KMS-11 (cell line): ENCODE measurements at regions not wholly inside any gene's neighbourhood (a gene's known extent, or its start where the extent isn't known, plus 50 kb on each side); places are given as distances from the start of the nearest gene placed in this dataset.

Source experiments
- H2AFZ ChIP-seq: fragments of 200-600 bp; sonication (generic); 2 replicates; pipeline ENCODE4 v1.6.1; 2016; ENCODE audit warnings: antibody characterized with exemption, mixed run types, low read depth
- H3K27ac ChIP-seq: fragments of 200-600 bp; sonication (generic); 2 replicates; pipeline ENCODE4 v1.6.1; 2016; ENCODE audit warnings: mild to moderate bottlenecking, mixed run types
- H3K27me3 ChIP-seq: fragments of 200-600 bp; sonication (generic); 2 replicates; pipeline ENCODE4 v1.6.1; 2017; ENCODE audit warnings: mild to moderate bottlenecking, low read depth, mixed run types, moderate library complexity; ENCODE audit not compliant: insufficient read depth
- H3K36me3 ChIP-seq: fragments of 200-600 bp; sonication (generic); 2 replicates; pipeline ENCODE4 v1.6.1; 2017; ENCODE audit warnings: mild to moderate bottlenecking, mixed run types; ENCODE audit not compliant: insufficient read depth
- H3K4me1 ChIP-seq: fragments of 200-600 bp; sonication (generic); 2 replicates; pipeline ENCODE4 v1.6.1; 2016; ENCODE audit warnings: mild to moderate bottlenecking, low read depth, mixed run types; ENCODE audit not compliant: poor library complexity, severe bottlenecking
- H3K4me2 ChIP-seq: fragments of 200-600 bp; sonication (generic); 2 replicates; pipeline ENCODE4 v1.7.0; 2016; ENCODE audit warnings: mild to moderate bottlenecking, mixed run types
- H3K4me3 ChIP-seq: fragments of 200-600 bp; sonication (generic); IDR thresholded peaks from 2 replicates; pipeline ENCODE4 v1.6.1; 2017; ENCODE audit warnings: low read depth, low read length, mixed read lengths; ENCODE audit not compliant: insufficient read depth
- H3K79me2 ChIP-seq: fragments of 200-600 bp; sonication (generic); 2 replicates; pipeline ENCODE4 v1.6.1; 2016; ENCODE audit warnings: low read depth, mixed run types; ENCODE audit not compliant: insufficient read depth
- H3K9ac ChIP-seq: fragments of 200-600 bp; sonication (generic); 2 replicates; pipeline ENCODE4 v1.6.1; 2016; ENCODE audit warnings: mild to moderate bottlenecking, mixed run types
- H4K20me1 ChIP-seq: fragments of 200-600 bp; sonication (generic); 2 replicates; pipeline ENCODE4 v1.6.1; 2016; ENCODE audit warnings: mild to moderate bottlenecking, mixed run types; ENCODE audit not compliant: insufficient read depth
- CTCF ChIP-seq: fragments of 200-600 bp; sonication (generic); conservative IDR thresholded peaks from 2 replicates; pipeline ENCODE4 v1.6.1; 2017; ENCODE audit warnings: low read depth, mild to moderate bottlenecking, antibody characterized with exemption, low read length, moderate library complexity, mixed read lengths

- Histone ChIP-seq H3K4me1 (no peaks in the 10 kb centered on the region), H4K20me1 (no peaks in the 10 kb centered on the region), H3K27ac (no peak overlapping the region)
These were observed 533.5 kb downstream of the TNS1 start for GRCh38 chr2:217469203-217469810.

GRCh38 chr2:217468042-217468830 is 534.6 kb downstream of the TNS1 start:
- no peak overlapping the region for H2AFZ ChIP-seq
- H3K4me2 ChIP-seq: no peak overlapping the region
- H4K20me1 ChIP-seq: no peaks in the 10 kb centered on the region
- no peak overlapping the region for H3K4me3 ChIP-seq
- no peaks in the 10 kb centered on the region for H3K36me3 ChIP-seq
- no peak for TF ChIP-seq CTCF
- no peaks in the 10 kb centered on the region for H3K4me1 ChIP-seq
- no peak overlapping the region for H3K27ac ChIP-seq
- H3K9ac ChIP-seq: no peak overlapping the region
- H3K27me3 ChIP-seq: no peaks in the 10 kb centered on the region
- H3K79me2 ChIP-seq: no peaks in the 10 kb centered on the region

More at GRCh38 chr2:217469203-217469810, 533.5 kb downstream of the TNS1 start:
- Histone ChIP-seq H3K4me3 (no peak overlapping the region), H3K79me2 (no peaks in the 10 kb centered on the region), H3K9ac (no peak overlapping the region), H3K36me3 (no peaks in the 10 kb centered on the region), H2AFZ (no peak overlapping the region), H3K4me2 (no peak overlapping the region), H3K27me3 (no peaks in the 10 kb centered on the region)
- no peak for TF ChIP-seq CTCF

- no peak for TF ChIP-seq CTCF
- Histone ChIP-seq H3K36me3 (no peaks in the 10 kb centered on the region), H3K9ac (no peak overlapping the region), H3K4me2 (no peak overlapping the region), H2AFZ (no peak overlapping the region), H3K27ac (no peak overlapping the region), H4K20me1 (no peaks in the 10 kb centered on the region), H3K79me2 (no peaks in the 10 kb centered on the region), H3K27me3 (no peaks in the 10 kb centered on the region), H3K4me3 (no peak overlapping the region), H3K4me1 (no peaks in the 10 kb centered on the region)
These were observed 535.5 kb downstream of the TNS1 start for GRCh38 chr2:217467331-217467730.

- Histone ChIP-seq H3K4me1 (no peaks in the 10 kb centered on the region), H3K4me3 (no peak overlapping the region), H3K9ac (no peak overlapping the region), H3K27ac (no peak overlapping the region), H3K79me2 (no peaks in the 10 kb centered on the region), H2AFZ (no peak overlapping the region), H3K4me2 (no peak overlapping the region), H4K20me1 (no peaks in the 10 kb centered on the region), H3K27me3 (no peaks in the 10 kb centered on the region), H3K36me3 (no peaks in the 10 kb centered on the region)
- TF ChIP-seq CTCF: no peak
These were observed 536.0 kb downstream of the TNS1 start for GRCh38 chr2:217466805-217467204.
